ENCODE measurements at regions not wholly inside any gene's neighbourhood (a gene's known extent, or its start where the extent isn't known, plus 50 kb on each side); places are given as distances from the start of the nearest gene placed in this dataset.

- peak; percentile 27 for DNase-seq (ENCODE audit: low read depth)
Observed at GRCh38 chr4:19402581-19403065, 849.1 kb upstream of the SLIT2 start.

- DNase-seq (ENCODE audit: low read depth) = no peak
Observed at GRCh38 chr4:19401301-19402080, 850.2 kb upstream of the SLIT2 start.

DNA sequence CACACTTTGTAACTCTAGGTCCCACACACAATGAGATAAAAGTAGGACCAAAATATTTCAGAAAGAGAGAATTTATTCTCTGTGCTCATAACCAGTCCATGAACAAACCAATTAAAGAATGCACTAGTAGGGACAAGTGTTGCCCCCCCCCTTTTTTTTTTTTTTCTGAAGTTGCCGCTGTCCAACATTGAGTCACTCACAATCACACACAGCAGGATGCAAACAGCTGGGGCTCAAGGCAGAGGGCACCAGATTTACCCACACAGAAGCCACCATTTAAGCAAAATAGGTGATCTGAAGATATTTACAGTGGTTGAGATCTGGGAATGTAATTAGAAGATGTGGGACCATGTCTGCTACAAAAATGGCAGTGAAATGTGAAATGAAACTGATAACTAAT, 850.9 kb upstream of the SLIT2 start:
- no peak for DNase-seq (ENCODE audit: low read depth)

GRCh38 chr4:19399001-19399400, 852.7 kb upstream of the SLIT2 start:
- DNase-seq (ENCODE audit: low read depth) = peak; percentile 29

DNA sequence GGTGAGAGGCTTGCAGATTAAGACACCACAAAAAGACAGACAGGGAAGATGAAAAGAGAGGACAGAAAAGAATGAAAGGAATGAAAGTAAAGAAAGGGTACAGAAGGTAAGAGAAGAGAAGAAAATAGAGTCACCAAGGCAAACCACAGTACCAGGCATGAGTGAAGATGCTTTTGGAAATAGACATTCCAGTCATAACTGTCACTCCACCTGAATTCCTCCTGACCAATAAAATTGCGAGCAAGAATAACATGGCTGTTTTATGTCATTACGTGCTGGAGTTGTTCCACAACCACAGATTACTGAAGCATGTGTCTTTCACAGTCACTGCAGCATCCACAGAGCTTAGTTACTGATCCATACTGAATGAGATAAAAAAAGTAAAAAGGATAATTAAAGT, 864.9 kb upstream of the SLIT2 start:
- DNase-seq (ENCODE audit: low read depth) = no peak

GRCh38 chr4:19382993-19383756, 868.5 kb upstream of the SLIT2 start:
- peak; percentile 85 for DNase-seq (ENCODE audit: low read depth)

DNA sequence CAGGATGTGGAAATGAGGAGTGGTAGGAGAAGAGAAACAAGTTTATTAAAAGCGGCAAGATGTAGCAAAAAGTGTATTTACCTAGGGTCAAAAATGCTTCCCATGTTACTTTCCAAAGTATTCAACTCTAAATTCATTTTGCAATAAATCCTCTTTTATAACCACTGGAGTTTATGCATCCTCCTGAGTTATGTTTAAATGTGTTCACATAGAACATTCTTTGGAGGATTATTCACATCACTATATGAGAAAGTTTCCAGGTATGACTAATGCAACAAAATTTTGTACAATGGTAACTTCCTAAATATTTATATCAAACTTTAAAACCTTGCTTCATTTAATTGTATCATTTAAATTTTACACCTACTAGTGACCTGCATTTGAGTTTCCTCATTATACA, 870.6 kb upstream of the SLIT2 start:
- DNase-seq (ENCODE audit: low read depth) = peak; percentile 87

- peak; percentile 75 for DNase-seq (ENCODE audit: low read depth)
Observed at GRCh38 chr4:19380600-19380999, 871.1 kb upstream of the SLIT2 start.

GRCh38 chr4:19379191-19379708, 872.5 kb upstream of the SLIT2 start:
- no peak for DNase-seq (ENCODE audit: low read depth)

- DNase-seq (ENCODE audit: low read depth) = peak; percentile 59
Observed at GRCh38 chr4:19375931-19376330, 875.8 kb upstream of the SLIT2 start.

DNA sequence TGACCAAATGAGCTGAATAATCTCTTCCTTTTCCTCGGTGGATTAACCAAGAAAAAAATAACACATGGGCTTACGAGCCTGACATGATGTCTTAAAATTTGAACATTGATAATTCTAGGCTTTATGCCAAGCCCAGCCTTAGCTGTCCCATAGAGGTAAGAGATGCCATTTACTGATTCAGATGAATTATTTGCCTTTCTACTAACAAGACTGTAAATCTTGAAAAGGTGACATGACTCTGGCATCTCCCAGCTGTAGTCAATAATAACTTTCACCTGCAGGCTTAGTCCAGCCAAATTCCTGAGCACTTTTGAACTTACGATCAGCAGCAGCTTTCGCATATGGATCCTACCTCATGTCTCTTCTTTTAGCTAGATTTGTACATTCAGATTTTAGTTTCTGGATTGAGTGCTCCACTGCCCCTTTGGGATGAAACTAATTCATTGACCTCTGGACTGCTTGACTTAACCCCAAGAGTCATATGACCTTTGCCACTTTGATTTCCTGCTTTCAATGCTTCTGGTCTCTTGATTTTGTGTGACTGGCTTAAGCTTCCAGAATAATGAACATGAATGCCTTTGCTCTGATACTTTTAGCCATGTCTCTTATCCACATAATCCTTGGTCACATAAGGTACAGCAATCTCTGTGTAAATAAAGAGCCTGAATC, 876.4 kb upstream of the SLIT2 start:
- DNase-seq (ENCODE audit: low read depth) = peak; percentile 12

DNA sequence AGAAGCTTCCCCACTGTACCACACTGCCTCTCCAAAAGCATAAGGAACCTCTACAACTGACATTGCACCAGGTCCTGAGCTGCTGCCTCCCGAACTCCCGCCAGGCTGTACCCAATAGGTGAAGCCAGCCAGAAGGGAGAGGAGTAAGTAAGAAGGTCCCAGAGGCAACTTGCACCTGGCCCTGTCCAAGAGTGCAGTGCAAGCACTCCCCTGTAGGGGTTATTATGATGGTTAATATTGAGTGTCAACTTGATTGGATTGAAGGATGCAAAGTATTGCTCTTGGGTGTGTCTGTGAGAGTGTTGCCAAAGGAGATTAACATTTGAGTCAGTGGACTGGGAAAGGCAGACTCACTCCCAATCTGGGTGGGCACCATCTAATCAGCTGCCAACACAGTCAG, 879.3 kb upstream of the SLIT2 start:
- DNase-seq (ENCODE audit: low read depth) = no peak

DNA sequence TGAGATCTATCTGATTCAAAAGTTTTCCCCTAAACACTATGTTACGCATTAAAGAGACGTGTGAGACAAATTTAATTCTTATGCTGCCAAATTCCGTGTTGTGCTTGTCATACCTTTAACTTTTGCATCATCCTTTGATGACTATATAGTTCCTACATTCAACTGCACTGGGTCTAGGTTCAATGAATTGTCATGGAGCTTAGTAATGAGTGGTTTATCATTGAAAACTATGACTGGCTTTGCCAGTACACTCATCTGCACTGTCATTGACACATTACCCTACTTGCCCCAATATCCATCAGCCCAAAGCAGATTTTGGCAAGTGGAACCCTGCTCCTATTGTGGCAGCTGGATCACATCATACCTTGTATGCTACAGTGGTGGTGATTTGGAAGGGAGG, 882.9 kb upstream of the SLIT2 start:
- no peak for DNase-seq (ENCODE audit: low read depth)

GRCh38 chr4:19366916-19367315, 884.8 kb upstream of the SLIT2 start:
- no peak for DNase-seq (ENCODE audit: low read depth)

DNA sequence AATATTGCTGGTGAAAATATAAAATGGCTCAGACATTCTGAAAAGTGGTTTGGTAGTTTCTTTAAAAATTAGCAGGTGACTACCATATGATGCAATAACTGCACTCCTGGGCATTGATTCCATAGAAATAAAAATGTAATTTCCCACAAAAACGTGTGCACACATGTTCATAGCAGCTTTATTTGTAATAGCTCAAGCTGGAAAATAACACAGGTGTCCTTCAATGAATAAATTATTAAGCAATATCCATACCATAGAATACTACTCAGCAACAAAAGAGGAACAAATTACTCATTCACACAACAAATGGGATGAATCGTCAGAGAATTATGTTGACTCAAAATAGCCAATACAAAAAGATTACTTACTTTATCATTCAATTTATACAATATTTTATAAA, 893.7 kb upstream of the SLIT2 start:
- DNase-seq (ENCODE audit: low read depth) = peak; percentile 65

- DNase-seq (ENCODE audit: low read depth) = no peak
Observed at GRCh38 chr4:19349416-19349815, 902.3 kb upstream of the SLIT2 start.

DNA sequence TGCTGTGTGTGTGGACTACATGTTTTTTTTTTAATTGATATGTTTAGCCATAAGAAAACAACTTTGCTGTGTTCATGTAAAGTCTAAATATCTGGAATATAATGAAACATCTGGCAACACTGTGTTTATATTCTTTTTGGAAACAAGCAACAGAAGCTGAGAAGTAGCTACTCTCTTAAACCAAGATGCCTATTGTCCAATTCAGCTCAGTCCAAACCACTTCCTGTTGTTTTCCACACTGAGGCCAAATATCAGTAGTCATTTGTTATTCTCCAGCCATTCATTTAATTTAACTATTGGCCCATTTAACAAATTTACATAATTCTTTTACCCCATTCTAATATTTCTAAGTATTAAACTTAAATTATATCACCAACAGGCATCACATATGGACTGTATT, 903.0 kb upstream of the SLIT2 start:
- DNase-seq (ENCODE audit: low read depth) = peak; percentile 35

DNA sequence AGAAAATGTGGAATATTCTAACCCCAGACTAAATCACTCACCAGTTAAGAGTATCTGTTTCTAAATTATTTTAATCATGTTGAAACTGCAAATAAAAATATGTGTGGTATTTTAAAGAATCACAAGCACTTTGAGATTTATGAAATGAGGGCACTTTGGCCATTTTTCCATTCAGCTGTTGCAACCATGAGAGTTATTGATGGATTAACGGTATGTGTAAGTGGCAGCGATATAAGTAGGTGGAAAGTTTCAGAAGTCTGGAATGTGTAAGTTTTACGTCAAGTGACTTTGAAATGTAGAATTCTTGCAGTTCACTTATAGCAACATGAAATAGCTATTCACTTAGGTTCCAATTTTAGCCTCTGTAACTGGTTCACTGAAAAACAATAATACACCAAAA, 905.1 kb upstream of the SLIT2 start:
- DNase-seq (ENCODE audit: low read depth) = no peak

- DNase-seq (ENCODE audit: low read depth) = peak; percentile 48
Observed at GRCh38 chr4:19329631-19330030, 922.1 kb upstream of the SLIT2 start.

DNA sequence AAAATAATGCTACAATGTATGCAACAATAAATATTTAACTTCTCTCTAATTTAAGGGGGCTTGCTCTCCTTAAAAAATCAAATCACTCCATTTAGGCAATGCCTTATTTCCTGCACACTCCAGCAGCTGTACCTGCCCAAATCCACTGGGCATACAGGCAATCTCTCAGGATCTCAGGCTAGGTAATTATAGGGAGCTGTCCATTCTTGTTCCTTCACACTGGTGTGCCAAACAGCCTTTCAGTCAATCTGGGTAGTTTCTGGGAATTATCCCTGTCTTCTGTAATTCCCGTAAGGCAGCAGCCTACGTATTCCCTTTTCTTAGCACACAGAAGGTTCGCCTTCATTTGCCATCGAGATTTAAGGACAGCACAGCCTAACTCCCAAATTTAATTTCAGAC, 922.6 kb upstream of the SLIT2 start:
- DNase-seq (ENCODE audit: low read depth) = no peak

GRCh38 chr4:19327364-19327763, 924.3 kb upstream of the SLIT2 start:
- peak; percentile 78 for DNase-seq (ENCODE audit: low read depth)

DNA sequence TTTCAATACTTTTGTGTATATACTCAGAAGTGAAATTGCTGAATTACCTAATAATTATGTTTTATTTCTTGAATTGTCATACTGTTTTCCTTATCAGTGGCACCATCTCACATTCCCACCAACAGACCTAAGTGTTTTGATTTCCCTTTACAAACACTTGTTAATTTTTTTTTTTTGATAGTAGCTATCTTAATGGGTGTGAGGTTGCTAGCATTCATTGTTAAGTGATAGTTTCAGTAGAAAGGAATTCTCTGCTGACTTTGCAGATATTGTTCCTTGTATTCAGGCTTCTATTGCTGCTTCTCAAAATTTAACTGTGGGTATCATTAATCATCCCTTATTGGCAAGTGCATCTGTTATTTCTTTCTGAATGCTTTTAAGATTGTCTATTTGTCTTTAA, 927.5 kb upstream of the SLIT2 start:
- DNase-seq (ENCODE audit: low read depth) = no peak

DNA sequence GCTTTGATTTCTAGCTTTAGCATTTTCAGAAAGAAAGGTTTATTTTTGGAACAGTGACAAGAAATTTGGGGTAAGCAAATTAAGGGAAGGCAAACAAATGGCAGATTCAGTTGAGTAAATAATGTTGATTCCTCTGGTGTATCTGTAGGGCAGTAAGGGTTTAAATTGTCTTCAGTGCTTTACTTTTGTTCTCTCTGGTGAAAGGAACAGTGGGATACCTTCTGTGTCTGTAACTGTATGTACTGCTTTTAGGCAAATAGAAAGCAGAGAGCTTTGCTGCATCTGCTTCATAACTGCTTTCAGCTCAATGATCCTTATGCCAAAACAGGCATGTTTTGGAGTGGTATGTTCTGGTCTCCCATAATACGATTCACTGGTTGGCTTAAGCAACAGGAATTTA, 932.1 kb upstream of the SLIT2 start:
- no peak for DNase-seq (ENCODE audit: low read depth)

All from iris pigment epithelial cell (primary cell).